ENCODE measurements at regions not wholly inside any gene's neighbourhood (a gene's known extent, or its start where the extent isn't known, plus 50 kb on each side); places are given as distances from the start of the nearest gene placed in this dataset.

DNA sequence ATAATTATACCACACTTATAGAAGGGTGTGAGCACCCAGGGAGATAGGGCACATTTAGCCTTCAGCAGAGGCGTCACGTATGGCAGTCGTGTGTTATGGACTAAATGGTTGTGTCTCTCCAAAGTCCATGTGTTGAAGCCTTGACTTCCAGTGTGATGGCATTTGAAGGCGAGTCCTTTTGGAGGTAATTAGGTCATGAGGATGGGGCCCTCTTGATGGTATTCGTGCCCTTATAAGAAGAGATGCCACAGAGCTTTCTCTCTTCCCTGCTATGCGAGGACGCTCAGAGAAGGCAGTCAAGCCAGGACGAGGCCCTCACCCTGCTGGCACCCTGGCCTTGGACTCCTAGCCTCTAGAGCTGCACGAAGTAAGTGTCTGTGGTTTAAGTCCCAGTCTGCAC lies 375.0 kb upstream of the C1orf174 start:
- DNase-seq (ENCODE audit: low read depth, low spot score) (no peak), ATAC-seq (no peak)
- CTCF ChIA-PET, result no interaction called here
- peaks cover 4% of the 10 kb centered on the region; the same call in 1 of the 2 replicates for H3K9me3 ChIP-seq (ENCODE audit: control insufficient read depth, insufficient read depth, low read depth, low read length)
- H3K4me1 ChIP-seq (ENCODE audit: control insufficient read depth, insufficient read depth, low read length), result no peaks in the 10 kb centered on the region
- no peaks in the 10 kb centered on the region for H3K36me3 ChIP-seq (ENCODE audit: control insufficient read depth, insufficient read depth, low read length)
- in situ Hi-C loops (cut with HindIII; ENCODE audit: low pct_unique_long_range_greater_than_20kb, low sequenced_read_pairs), result no loop called here
- BruUV-seq (replicated peaks), result no TSS peak
- intact Hi-C loops (cut with micrococcal nuclease; ENCODE audit: unreplicated experiment), result no loop called here
- no peak overlapping the region for H3K4me3 ChIP-seq (ENCODE audit: low read depth in 2 of 2, low read length in 2 of 2)
- POLR2A ChIA-PET, result no interaction called here
- H3K27me3 ChIP-seq (ENCODE audit: control insufficient read depth, insufficient read depth, low read length), result peaks cover 5% of the 10 kb centered on the region; the same call in 1 of the 2 replicates
- TF ChIP-seq TCF7L2 (IDR thresholded peaks at IDR 0.05; ENCODE audit: low read depth, low read length), result no peak
- no peak for TF ChIP-seq SIN3A (IDR thresholded peaks at IDR 0.05; ENCODE audit: borderline replicate concordance, insufficient read depth, low read depth, low read length)
- TF ChIP-seq, protein P1, sequence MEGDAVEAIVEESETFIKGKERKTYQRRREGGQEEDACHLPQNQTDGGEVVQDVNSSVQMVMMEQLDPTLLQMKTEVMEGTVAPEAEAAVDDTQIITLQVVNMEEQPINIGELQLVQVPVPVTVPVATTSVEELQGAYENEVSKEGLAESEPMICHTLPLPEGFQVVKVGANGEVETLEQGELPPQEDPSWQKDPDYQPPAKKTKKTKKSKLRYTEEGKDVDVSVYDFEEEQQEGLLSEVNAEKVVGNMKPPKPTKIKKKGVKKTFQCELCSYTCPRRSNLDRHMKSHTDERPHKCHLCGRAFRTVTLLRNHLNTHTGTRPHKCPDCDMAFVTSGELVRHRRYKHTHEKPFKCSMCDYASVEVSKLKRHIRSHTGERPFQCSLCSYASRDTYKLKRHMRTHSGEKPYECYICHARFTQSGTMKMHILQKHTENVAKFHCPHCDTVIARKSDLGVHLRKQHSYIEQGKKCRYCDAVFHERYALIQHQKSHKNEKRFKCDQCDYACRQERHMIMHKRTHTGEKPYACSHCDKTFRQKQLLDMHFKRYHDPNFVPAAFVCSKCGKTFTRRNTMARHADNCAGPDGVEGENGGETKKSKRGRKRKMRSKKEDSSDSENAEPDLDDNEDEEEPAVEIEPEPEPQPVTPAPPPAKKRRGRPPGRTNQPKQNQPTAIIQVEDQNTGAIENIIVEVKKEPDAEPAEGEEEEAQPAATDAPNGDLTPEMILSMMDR (IDR thresholded peaks at IDR 0.05), result no peak
- TF ChIP-seq, protein P2, sequence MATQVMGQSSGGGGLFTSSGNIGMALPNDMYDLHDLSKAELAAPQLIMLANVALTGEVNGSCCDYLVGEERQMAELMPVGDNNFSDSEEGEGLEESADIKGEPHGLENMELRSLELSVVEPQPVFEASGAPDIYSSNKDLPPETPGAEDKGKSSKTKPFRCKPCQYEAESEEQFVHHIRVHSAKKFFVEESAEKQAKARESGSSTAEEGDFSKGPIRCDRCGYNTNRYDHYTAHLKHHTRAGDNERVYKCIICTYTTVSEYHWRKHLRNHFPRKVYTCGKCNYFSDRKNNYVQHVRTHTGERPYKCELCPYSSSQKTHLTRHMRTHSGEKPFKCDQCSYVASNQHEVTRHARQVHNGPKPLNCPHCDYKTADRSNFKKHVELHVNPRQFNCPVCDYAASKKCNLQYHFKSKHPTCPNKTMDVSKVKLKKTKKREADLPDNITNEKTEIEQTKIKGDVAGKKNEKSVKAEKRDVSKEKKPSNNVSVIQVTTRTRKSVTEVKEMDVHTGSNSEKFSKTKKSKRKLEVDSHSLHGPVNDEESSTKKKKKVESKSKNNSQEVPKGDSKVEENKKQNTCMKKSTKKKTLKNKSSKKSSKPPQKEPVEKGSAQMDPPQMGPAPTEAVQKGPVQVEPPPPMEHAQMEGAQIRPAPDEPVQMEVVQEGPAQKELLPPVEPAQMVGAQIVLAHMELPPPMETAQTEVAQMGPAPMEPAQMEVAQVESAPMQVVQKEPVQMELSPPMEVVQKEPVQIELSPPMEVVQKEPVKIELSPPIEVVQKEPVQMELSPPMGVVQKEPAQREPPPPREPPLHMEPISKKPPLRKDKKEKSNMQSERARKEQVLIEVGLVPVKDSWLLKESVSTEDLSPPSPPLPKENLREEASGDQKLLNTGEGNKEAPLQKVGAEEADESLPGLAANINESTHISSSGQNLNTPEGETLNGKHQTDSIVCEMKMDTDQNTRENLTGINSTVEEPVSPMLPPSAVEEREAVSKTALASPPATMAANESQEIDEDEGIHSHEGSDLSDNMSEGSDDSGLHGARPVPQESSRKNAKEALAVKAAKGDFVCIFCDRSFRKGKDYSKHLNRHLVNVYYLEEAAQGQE (IDR thresholded peaks at IDR 0.05; ENCODE audit: insufficient read depth in 1 of 2, low read depth in 2 of 2, low read length in 1 of 2), result no peak
- TF ChIP-seq POLR2AphosphoS5 (IDR thresholded peaks at IDR 0.05; ENCODE audit: low read depth, low read length), result no peak
- H3K27ac ChIP-seq (ENCODE audit: low read length), result no peak overlapping the region

DNA sequence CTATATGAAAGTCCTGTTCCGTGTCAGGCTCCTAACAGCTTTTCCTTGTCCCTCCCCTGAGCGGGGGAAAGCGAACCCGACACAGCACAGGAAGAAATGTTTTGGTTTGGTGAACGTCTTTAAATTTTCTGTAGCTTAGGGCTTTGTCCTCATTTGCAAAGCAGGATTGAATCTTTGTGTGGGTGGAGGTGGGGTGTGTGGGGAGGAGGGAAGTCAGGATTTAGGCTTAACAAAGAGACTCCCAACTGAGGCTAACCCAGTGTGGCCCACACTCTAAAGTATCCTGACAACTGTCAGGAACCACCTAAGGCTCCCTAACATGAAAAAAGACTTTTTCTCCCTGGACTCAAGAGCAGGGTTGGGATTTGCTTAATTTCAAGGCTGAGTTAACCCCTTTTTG lies 376.2 kb upstream of the C1orf174 start:
- BruUV-seq (replicated peaks), result no TSS peak
- in situ Hi-C loops (cut with HindIII; ENCODE audit: low pct_unique_long_range_greater_than_20kb, low sequenced_read_pairs), result no loop called here
- intact Hi-C loops (cut with micrococcal nuclease; ENCODE audit: unreplicated experiment), result no loop called here
- TF ChIP-seq, protein P1 (IDR thresholded peaks at IDR 0.05), result no peak
- no peak for TF ChIP-seq POLR2AphosphoS5 (IDR thresholded peaks at IDR 0.05; ENCODE audit: low read depth, low read length)
- TF ChIP-seq, protein P2 (IDR thresholded peaks at IDR 0.05; ENCODE audit: insufficient read depth in 1 of 2, low read depth in 2 of 2, low read length in 1 of 2), result no peak
- TF ChIP-seq TCF7L2 (IDR thresholded peaks at IDR 0.05; ENCODE audit: low read depth, low read length), result no peak
- no peak for TF ChIP-seq SIN3A (IDR thresholded peaks at IDR 0.05; ENCODE audit: borderline replicate concordance, insufficient read depth, low read depth, low read length)
- Histone ChIP-seq H3K4me1 (ENCODE audit: control insufficient read depth, insufficient read depth, low read length) (no peaks in the 10 kb centered on the region), H3K9me3 (ENCODE audit: control insufficient read depth, insufficient read depth, low read depth, low read length) (peaks cover 4% of the 10 kb centered on the region; the same call in 1 of the 2 replicates), H3K36me3 (ENCODE audit: control insufficient read depth, insufficient read depth, low read length) (no peaks in the 10 kb centered on the region), H3K4me3 (ENCODE audit: low read depth in 2 of 2, low read length in 2 of 2) (no peak overlapping the region), H3K27me3 (ENCODE audit: control insufficient read depth, insufficient read depth, low read length) (peaks cover 5% of the 10 kb centered on the region; the same call in 1 of the 2 replicates), H3K27ac (ENCODE audit: low read length) (no peak overlapping the region)
- ChIA-PET POLR2A (no interaction called here), CTCF (no interaction called here)
- DNase-seq (ENCODE audit: low read depth, low spot score), result no peak
- no peak for ATAC-seq

Measured in Panc1 (cell line).